NCI-H1105 (cell line): ENCODE measurements at regions not wholly inside any gene's neighbourhood (a gene's known extent, or its start where the extent isn't known, plus 50 kb on each side); places are given as distances from the start of the nearest gene placed in this dataset.
"Not testable (repeated sequence)": the region's sequence is repeated elsewhere in the genome, so short reads cannot be mapped to it uniquely, and the experiment has no call there.

Source experiments
- DNase-seq: peaks from one replicate; lab custom pipeline; 2025; lab: John Stamatoyannopoulos, UW

DNA sequence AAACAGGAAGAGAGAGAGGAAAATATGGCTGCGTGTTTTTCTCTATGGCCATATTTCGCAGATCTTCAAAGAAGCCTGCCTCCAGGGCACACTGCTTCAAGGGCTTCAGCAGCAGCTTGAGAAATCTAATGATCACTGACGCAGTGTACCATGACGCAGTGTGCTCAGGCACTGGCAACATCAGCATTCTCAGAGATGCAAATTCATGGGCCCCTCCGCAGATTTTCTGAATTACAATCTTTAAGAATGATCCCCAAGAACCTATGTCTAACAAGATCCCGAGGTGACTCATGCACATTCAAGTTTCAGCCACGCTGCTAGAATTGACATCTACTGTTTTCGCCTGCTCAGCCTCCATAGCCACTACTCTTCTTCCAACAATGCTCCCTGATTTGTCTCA is 143.9 kb upstream of the ZNF366 start:
- DNase-seq, result no peak

DNA sequence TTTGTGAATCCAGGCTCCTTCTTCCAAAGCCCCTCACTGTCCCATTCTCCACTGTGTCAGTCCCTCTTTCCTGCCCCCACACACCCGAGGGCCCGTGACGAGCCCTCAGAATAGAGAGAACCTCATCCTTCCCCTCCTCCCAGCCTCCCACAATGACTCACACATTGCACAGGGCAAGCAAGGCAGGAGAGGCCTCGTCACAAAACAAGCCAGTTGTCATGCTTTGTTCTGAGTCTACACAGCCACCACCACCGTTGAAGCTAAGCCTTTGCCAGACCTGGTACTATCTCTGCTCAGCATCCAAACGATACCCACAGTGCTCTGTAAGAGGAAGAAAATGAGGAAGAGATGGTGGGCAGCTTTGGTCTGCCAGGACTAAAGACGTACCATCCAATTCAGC is 142.2 kb upstream of the ZNF366 start:
- DNase-seq, result no peak

DNA sequence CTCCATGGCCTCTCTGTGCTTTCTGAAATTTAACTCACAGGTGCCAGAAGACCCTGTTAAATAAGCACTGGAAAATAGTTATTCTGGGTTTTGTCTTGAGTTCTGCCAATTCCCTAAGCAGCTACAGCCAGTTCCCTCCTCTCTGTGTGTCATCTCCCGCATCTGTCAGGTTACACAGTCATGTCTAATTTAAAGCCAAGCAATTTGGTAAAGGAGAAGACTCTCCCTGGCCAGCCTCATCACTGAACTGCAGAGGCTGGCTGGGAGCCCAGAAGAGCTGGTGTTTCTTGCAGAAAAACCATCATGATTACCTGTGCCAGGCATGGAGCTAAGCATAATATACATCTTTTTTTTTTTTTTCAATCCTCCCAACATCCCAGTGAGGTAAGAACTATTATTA is 141.3 kb upstream of the ZNF366 start:
- no peak for DNase-seq

DNA sequence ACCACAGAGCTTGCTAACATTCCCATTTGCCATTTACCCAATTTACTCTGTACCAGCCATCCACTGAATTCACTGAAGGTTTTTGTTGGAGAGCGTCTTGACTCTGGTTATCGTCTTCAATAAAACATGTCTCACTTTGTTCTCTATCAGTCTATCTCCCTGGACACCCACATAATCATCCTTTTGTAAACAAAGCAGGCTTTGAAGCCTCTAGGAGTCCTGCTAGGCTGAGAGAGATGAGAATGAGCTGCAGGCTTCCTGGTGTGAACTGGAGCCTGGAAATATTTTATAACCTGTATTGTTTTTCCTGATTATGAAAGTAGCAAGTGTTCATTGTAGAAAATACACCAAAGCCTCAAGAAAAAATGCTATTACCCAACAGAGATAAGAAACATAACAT is 140.6 kb upstream of the ZNF366 start:
- no peak for DNase-seq

DNA sequence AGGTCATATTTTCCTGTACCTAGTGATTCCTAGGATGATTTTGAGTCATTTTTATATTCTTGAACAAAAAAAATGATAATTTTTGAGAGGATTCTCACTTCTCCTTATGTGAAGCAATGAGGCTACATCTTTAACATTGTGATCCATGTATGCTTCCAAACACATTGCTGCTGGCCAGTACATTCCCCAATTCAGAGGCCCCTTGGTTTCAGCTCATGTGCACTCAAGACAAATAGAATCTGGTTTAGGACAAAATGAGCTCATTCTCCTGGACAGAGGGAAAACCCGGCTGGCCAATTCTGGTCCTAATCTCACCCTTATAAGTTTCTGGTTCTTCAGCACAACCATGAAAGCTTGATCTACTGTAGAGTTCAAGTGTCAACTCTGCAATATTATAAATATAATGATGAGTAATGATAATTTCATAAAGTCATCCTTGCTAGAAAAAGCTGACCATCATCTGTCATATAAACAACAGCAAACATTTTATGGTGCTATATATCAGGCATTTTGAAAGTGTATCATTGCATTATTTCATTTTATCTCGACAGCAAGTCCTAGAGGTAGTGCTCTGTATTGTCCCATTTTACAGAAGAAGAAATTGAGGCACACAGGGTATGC is 139.1 kb upstream of the ZNF366 start:
- DNase-seq, result no peak

DNA sequence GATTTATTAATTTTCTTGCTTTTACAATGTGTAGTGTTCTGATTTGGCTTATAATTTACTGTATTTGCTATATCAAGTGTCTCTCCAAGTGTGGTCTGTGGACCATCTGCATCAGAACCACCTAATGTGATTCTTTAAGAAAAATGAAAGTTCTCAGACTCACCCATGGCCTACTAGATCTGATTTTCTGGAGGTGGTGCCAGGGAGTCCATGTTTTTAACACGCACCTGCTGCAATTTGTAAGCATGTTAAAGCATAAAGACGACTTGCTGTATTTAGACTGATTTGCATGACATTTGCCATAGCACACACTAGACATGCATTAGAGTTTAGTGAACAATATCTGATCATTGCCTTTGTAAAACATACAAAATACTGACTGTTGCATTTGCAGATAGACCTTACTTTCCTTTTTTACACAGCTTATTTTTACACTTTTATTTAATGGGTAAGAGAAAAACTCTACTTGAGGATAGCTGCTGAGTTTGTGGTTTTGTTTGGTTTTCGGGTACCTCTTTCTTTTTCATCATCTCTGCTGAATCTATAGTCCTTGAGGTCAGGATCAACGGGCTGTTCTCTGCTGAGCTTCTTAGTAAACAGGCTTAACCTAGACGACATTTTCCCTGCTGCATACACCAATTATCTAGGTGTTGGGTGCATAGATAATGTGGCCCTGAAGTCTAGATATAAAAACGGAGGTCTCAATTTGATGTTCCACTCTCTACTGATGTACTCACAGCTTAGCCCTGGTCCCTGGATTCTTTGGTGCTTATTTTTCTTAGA is 138.0 kb upstream of the ZNF366 start:
- DNase-seq, result no peak

DNA sequence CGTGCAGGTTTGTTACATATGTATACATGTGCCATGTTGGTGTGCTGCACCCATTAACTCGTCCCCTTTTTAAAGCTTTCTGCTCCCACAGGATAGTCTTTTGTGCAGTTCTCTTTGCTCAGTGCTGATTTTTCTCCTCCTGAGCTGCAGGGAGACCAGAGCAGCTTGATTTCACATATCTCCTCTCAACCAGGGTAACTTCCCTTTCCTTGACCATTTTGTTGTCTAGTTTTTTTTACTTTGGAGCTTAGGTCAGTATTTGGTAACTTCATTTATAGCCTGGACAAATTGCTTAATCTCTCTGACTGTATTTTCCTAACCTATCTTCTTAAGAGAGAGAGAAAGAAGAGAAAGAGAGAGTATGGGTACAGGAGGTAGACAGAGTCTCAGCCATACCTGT is 137.1 kb upstream of the ZNF366 start:
- DNase-seq, result no peak

DNA sequence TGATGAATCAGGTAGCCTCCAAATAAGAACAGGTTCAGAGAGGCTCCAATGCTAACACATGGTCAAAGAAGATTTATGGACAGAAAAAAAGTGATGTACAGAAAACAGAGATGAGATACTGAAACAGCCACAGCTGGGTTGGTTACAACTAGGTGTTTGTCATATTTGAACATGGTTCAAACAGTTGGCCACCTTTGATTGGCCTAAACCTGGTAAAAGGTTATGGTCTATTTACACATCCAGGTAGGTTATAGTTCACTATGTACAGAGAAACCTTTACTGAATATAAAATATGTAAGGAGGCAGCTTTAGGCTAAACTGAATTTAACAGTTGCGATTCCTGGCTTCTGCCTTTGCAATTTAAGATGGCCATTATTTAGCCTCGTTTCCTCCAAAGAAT is 134.0 kb upstream of the ZNF366 start:
- no peak for DNase-seq

DNA sequence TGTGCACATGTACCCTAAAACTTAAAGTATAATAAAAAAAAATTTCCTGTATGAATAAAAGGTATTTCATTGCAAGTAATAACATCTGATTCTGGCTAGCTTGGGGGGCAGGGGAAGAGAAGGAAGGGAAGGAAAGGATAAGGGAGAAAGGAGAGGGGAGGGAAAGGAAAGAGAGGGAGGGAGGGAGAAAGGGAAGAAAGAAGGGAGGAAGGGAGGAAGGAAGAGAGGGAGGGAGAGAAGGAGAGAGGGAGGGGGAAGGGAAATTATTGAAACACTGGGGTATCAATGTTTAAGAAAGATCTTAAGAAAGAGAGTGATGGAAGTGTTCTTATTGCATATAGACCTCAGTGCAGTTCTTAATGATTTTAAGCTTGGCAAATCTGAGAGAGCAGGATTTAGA is 129.8 kb upstream of the ZNF366 start:
- DNase-seq, result no peak

DNA sequence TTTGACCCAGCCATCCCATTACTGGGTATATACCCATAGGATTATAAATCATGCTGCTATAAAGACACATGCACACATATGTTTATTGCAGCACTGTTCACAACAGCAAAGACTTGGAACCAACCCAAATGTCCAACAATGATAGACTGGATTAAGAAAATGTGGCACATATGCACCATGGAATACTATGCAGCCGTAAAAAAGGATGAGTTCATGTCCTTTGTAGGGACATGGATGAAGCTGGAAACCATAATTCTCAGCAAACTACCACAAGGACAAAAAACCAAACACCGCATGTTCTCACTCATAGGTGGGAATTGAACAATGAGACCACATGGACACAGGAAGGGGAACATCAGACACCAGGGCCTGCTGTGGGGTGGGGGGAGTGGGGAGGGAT is 129.4 kb upstream of the ZNF366 start:
- not testable (repeated sequence) for DNase-seq

DNA sequence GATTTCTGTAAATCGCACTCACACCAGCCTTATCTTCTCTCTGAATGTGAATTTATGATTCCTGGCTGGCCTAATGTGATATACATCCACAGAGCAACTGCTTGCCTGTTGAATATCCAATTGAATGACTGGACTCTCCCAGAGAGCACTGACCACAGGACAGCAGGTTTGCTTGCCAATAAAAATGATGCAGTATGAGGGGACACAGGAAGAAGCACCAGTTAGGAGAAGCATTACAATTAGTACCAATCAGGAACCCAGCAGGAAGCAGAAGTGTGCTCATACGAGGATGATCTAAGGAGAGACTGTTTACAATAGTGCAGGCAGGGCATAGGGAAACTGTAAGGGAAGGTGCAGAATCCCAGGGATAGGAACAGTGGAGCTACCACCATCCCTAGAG is 127.2 kb upstream of the ZNF366 start:
- no peak for DNase-seq

DNA sequence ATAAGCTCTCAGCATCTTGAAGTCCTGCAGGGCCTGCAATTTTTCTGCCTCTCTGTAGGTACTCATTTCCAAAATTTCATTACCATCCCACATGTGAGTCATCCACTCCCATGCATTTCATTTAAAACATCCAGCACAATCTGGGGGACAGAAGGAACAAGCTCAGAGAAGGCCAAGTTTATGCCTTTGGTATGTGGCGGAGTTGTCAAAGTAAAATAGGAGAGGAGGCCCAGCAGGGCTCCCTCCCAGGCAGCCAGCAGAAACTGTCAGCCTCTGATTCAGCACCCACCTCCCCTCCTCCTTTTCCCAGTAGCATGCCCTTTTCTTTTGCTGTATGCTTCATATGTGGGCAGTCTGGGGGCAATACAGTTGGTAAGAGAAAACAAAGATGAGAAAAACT is 126.4 kb upstream of the ZNF366 start:
- DNase-seq, result no peak

DNA sequence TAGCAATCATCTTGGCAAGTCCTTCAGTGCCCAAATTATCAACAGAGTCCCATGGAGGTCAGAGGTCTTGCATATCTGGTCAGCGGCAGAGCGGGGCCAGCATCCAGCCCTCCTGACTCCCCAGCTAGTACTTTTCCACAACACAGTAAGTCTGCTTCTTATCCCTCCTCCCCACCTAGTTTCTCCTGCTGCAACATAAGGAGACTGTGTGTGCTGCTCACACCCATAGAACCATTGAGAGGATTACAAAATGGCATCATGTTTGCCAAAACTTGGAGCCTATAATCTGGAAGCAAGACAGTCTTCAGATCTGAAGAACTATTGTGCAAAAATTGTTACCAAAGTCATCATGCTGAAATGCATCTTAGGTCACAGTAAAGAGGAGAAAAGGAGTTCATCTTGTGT is 125.8 kb upstream of the ZNF366 start:
- no peak for DNase-seq

DNA sequence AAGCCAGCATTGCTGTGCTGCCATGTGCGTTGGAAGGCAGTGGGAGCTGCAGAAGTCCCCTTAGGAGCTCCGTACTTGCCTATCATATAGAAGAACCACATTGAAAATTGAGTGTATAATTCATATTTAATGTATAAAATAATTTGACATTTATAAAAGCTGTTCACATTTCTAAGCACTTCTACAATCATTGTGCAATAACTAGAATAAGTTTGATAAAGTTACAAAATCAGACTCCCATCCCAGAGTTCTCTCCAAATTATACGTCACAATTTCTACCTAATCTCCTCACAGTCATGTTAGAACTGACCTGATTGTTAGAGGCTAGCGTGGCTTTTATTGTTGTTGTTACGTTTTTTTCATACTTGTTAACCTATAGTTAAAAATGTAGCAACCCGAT is 123.5 kb upstream of the ZNF366 start:
- no peak for DNase-seq

DNA sequence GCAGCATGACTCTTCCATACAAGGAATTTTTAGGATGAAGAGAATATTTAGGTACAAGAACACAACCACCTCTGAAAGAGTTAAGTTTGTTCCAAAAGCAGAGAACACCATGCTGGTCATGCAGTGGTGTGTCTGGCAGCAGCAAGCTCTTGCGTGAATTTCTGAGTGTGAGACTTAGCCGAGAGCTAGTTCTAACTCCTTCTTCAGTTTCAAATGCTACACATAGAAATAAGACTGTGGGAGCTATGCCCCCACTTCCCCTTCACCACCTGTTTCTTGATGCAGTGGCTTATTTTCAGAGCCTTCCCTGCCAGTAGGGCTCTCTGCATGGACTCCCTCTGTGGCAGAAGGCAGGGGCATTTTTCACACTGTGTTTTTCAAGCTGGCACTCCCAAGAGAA is 122.9 kb upstream of the ZNF366 start:
- no peak for DNase-seq

DNA sequence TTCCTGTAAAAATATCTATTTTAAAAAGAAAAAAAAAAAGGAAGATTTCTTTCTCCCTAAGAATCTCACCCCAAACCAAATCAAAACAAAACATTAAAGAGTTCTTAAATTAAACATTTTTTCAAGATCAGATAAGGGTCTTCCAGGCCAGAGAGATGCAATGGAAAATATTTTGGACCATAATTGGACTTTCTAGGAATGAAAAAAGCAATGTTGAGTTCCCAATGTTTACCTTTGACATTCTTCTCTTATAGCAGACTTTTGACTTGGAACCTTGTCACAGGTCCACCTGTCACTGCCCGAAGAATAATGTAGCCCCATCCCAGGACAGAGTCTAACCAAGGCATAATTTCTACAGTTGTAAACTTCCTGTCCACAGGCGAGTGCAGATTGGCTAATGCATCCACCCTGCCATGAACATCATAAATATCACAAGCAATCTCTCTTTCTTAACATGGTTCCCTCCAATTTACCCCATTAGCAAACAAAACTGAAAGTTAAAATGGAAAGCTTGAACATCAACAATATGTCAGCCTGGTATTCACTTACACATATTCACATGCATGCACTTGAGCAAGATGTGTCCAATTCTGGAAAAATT is 121.7 kb upstream of the ZNF366 start:
- no peak for DNase-seq

DNA sequence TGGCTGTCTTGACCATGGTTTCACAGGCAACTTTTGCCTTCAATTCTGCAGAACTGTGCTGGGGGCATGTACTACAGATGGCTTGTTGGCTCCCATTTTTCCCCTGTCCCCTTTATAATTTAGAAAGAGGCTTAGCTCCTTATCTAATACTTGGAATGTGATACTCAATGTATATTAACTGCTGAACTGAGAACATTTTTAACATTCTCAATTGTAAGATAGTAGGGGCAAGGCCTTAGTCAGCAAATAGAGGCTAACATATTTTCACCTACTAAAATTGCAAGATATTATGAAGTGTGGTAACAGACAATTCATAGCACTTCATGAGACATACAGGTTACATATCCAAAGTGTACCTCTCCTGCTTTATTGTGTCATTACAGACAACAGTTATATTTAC is 118.1 kb upstream of the ZNF366 start:
- DNase-seq, result no peak

DNA sequence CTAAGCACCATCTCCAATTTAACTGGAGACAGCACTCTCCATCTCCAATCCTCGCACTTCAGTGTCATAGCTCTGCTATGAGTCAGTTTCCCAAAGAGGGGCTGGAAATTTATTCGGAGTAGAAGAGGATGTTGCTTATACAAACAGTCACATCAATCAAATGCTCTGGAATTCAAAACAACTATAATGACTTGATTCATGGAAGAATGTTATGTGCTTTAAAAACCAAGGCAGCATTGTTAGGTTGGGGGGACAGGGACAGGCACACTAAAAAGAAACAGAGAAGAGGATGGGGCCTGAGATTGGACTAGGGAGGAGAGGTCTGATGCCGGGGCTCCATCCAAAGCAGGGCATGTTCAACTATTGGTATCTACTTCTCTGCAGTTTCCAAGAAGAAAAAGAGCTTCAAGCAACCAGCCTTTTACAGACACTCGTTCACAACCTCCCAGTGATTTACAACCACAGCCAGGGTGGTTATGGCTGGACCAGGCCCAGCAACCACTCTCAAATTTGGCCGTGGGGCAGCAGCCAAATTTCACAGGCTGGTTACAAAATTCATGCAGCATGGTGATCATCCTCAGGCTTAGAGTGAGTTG is 117.5 kb upstream of the ZNF366 start:
- DNase-seq, result no peak

DNA sequence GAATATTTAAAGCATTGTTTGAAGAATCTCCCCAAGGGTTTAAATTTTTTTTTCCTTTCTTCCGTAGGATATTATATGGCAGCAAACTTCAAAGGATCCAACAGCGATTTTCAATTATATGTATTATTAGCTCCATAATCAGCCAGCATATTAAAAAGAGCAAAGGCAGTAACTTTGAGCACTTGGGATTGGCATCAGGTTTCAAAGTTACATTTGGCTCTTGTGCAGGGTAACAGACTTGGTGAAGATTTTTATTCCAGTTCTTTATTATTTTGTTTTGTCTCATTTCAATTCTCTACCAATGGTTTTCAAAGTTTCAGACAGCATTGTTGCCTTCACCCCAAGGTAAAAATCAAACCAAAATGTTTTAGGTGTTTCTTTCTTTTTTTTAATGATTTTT is 116.7 kb upstream of the ZNF366 start:
- DNase-seq, result no peak

DNA sequence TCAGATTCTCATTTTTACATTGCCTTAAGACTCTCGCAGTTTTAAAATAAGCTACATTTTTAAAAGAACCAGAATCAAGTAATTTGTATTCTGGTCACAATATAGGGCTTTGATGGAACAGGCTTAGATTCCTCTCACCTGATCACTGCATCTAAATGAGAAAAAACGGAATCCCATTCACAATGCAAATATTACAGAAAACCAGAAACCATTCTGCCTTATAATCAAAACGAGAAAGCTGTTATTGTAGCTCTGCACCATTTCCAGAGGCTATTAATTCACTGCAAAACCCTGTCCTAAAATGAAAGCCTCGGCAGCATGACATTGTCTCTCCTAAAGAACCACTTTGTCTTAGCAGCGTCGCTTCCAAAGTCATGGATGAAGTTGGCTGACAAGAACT is 116.1 kb upstream of the ZNF366 start:
- no peak for DNase-seq

DNA sequence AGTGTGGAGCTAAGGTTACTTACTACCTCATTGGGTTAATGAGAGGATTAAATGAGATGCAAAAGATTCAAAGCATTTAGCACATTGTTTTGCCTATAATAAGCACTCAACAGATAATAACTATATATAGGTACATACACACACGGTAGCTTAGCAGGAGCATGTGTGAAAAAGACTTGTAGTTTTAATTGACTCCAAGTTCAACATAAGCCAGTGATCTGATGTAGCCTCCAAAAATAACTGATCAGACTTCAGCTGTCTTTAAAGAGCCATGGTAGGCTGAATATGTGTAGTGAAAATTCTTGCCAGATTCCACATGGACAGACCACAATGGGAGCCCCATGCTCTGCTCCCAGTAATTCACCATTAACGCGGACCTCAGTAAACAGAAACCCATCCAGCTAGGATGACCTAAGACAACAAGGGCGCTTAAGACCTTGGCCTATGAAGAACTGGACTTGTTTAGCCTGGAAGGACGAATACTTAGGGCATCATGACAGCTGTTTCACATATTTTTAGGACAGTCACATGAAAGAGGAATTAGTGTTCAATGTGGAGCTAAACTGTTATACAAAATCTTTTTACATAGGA is 115.1 kb upstream of the ZNF366 start:
- no peak for DNase-seq

DNA sequence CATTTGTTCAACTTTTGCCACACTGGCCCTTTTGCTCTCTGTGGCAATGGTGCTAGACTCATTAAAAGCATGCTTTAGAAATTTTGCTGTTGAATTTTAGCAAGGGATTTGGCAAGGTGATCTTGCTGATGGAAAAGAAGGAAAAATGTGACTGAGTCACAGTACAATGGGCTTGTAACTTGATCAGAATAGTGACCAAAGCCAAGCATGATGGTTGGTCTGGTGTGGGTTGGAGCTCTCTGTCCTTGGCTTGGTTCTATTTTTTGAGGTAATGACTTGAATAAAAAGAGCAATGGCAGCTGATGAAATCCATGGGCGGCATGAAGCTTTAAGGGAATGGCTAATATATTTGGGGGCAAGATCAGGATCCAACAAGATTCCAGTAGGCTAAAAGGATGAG is 114.4 kb upstream of the ZNF366 start:
- DNase-seq, result no peak

DNA sequence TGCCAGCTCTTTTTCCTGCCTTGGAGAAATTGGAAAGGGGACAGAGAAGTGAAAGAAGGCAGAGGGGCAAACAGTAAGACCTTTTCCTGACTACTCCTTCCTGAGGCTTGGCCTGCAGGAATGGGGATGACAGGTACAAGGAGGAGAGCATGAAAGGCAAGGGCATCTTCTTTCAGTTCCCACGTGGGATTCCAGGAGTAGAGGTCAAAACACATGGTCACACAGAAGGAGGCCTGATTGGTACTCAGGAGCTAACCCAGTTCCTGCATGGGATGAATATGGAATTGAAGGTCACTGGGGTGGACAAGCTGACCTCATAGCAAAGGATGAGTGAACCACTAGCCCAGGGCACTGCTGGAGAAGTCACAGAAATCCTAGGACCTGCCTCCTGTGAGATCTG is 112.5 kb upstream of the ZNF366 start:
- no peak for DNase-seq
